Endothelial cell of umbilical vein (primary cell): ENCODE measurements at regions not wholly inside any gene's neighbourhood (a gene's known extent, or its start where the extent isn't known, plus 50 kb on each side); places are given as distances from the start of the nearest gene placed in this dataset.

Experiments
- EZH2 ChIP-seq: IDR thresholded peaks from 2 replicates; pipeline ENCODE4 v1.6.1; 2012; ENCODE audit warnings: borderline replicate concordance, low read depth, mild to moderate bottlenecking, moderate library complexity, low read length, inconsistent platforms; ENCODE audit not compliant: severe bottlenecking
- GATA2 ChIP-seq: IDR thresholded peaks from 2 replicates; pipeline ENCODE4 v1.7.0; 2011; ENCODE audit warnings: low read depth, mild to moderate bottlenecking, moderate library complexity, mixed read lengths, low read length; ENCODE audit not compliant: insufficient read length, insufficient read depth
- JUN ChIP-seq: IDR thresholded peaks from 2 replicates; pipeline ENCODE4 v1.6.1; 2011; ENCODE audit warnings: borderline replicate concordance, low read depth; ENCODE audit not compliant: insufficient read length, insufficient read depth
- POLR2A ChIP-seq: IDR thresholded peaks from 2 replicates; pipeline ENCODE4 v1.6.1; 2012; ENCODE audit warnings: low read depth, mild to moderate bottlenecking, control low read depth, low read length
- POLR2AphosphoS5 ChIP-seq: IDR thresholded peaks from 2 replicates; pipeline ENCODE4 v1.6.1; 2012; ENCODE audit warnings: low read depth, mild to moderate bottlenecking, control low read depth, low read length, moderate library complexity; ENCODE audit not compliant: insufficient read depth
- TF ChIP-seq, protein P1 (sequence below), 2 donors: IDR thresholded peaks; 1 replicate in 1 of 2; 2 replicates in 1 of 2; pipeline ENCODE4 v1.5.1; 2011; ENCODE audit warnings: low read length in 2 of 2, mild to moderate bottlenecking in 2 of 2, moderate library complexity in 2 of 2, control low read depth in 1 of 2, inconsistent platforms in 1 of 2, low read depth in 1 of 2; ENCODE audit not compliant: insufficient read depth in 1 of 2; ENCODE audit errors: extremely low read depth in 1 of 2
- TF ChIP-seq, protein P2 (sequence below): IDR thresholded peaks from 2 replicates; pipeline ENCODE4 v1.6.1; 2011; ENCODE audit not compliant: insufficient read depth, insufficient read length

DNA sequence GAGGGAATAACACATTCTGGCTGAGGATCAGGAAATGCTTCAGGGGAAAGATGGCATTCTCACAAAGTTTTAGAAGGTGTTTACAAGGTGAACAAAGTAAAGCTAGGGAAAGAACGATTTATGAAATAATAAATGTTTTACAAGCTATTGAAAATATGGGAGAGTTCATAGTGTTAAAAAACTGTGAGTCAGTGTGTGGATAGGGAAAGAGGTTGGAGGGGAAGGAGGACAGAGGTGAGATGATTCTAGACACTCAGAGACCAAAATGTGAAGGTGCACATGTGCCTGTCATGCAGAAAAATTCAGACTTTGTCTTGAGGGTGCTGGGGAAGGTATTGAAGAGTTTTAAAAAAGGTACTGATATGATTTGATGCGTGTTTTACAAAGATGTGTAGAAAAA is 476.1 kb downstream of the TDRD3 start:
- TF ChIP-seq, protein P1, sequence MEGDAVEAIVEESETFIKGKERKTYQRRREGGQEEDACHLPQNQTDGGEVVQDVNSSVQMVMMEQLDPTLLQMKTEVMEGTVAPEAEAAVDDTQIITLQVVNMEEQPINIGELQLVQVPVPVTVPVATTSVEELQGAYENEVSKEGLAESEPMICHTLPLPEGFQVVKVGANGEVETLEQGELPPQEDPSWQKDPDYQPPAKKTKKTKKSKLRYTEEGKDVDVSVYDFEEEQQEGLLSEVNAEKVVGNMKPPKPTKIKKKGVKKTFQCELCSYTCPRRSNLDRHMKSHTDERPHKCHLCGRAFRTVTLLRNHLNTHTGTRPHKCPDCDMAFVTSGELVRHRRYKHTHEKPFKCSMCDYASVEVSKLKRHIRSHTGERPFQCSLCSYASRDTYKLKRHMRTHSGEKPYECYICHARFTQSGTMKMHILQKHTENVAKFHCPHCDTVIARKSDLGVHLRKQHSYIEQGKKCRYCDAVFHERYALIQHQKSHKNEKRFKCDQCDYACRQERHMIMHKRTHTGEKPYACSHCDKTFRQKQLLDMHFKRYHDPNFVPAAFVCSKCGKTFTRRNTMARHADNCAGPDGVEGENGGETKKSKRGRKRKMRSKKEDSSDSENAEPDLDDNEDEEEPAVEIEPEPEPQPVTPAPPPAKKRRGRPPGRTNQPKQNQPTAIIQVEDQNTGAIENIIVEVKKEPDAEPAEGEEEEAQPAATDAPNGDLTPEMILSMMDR (IDR thresholded peaks at IDR 0.05; ENCODE audit: extremely low read depth in 1 of 2, insufficient read depth in 1 of 2, low read depth in 1 of 2, low read length in 2 of 2): no peak
- TF ChIP-seq, protein P2, sequence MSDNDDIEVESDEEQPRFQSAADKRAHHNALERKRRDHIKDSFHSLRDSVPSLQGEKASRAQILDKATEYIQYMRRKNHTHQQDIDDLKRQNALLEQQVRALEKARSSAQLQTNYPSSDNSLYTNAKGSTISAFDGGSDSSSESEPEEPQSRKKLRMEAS: no peak
- TF ChIP-seq POLR2AphosphoS5 (no peak), JUN (no peak), GATA2 (no peak), POLR2A (no peak), EZH2 (no peak)
